ENCODE measurements at regions not wholly inside any gene's neighbourhood (a gene's known extent, or its start where the extent isn't known, plus 50 kb on each side); places are given as distances from the start of the nearest gene placed in this dataset.

DNA sequence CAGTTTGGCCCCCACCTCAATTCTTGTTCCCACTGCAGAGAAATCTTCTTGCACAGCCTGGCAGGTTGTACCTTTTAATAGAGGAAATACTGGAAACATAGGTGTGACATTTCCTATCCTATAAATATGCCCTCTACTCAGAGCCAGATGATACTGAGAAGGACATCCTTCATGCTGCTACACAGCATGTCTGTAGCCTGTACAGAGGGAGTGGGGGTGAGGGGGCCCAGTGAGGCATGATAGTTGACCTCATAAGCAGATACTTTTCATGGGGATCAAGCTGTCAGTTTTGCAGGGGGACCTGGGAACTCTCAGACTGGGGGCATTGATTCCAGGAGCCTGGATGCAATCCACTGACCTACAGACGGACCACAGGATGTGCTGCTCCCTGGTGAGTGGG, 96.2 kb upstream of the TOP1 start (continued):
- TF ChIP-seq, protein P1, sequence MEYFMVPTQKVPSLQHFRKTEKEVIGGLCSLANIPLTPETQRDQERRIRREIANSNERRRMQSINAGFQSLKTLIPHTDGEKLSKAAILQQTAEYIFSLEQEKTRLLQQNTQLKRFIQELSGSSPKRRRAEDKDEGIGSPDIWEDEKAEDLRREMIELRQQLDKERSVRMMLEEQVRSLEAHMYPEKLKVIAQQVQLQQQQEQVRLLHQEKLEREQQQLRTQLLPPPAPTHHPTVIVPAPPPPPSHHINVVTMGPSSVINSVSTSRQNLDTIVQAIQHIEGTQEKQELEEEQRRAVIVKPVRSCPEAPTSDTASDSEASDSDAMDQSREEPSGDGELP (CRISPR knock-in tag; IDR thresholded peaks at IDR 0.05; ENCODE audit: borderline replicate concordance) = no peak
- no peak for TF ChIP-seq RFX7 (CRISPR knock-in tag; IDR thresholded peaks at IDR 0.05)
- TF ChIP-seq CHD4 (IDR thresholded peaks at IDR 0.05; ENCODE audit: insufficient read depth, insufficient replicate concordance, low read depth, low read length, poor library complexity, severe bottlenecking) = no peak
- TF ChIP-seq ZNF12 (CRISPR knock-in tag; IDR thresholded peaks at IDR 0.05) = no peak
- no peak for TF ChIP-seq MCM2 (IDR thresholded peaks at IDR 0.05; ENCODE audit: low read depth)
- TF ChIP-seq HLTF (IDR thresholded peaks at IDR 0.05) = no peak

DNA sequence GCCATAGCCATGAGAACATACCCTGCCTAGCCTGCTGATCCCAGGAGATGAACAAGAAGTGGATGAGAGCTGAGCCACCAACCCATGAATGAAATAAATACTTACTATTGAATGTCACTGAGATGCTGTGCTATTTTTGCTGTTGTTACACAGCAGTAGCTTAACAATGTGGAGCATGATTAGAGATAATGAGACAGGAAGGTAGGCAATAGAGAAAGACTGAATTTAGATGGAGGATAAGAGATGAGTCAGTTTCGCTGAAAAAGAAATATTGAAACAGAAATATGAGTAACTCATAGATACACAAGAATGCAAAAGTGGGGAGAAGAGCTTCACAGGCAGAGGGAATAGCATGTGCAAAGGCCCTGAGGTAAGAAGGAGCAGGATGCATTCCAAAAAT, 94.9 kb upstream of the TOP1 start:
- no peak for DNase-seq (ENCODE audit: extremely low read depth in 1 of 4, low spot score in 3 of 4)
- CTCF ChIA-PET (ENCODE audit: low intra/inter-chr PET ratio) = no interaction called here

More for the DNA sequence above, 94.9 kb upstream of the TOP1 start:
- in situ Hi-C loops (cut with MboI) (loop anchor here (25.0 kb wide), 1 partner anchor 1671 kb away; no protein-coding TSS in a partner anchor), intact Hi-C loops (cut with micrococcal nuclease) (no loop called here)
- no TSS peak for BruUV-seq (replicated peaks)
- Histone ChIP-seq H3K4me2 (ENCODE audit: insufficient read depth, low read length) (no peak overlapping the region), H3K27me3 (ENCODE audit: control insufficient read depth in 2 of 2, insufficient read depth in 2 of 2, low read length in 2 of 2) (peaks cover 0 to 8% of the 10 kb centered on the region in 2 experiments; a peak in 2 of 5 replicates), H3K36me3 (ENCODE audit: control insufficient read depth, insufficient read depth, low read length) (no peaks in the 10 kb centered on the region), H2AFZ (ENCODE audit: low read depth, low read length) (no peak overlapping the region), H3K9ac (ENCODE audit: insufficient read depth in 1 of 2, low read depth in 2 of 2, low read length in 2 of 2) (no peak overlapping the region), H3K4me3 (no peak overlapping the region), H3K9me1 (ENCODE audit: control insufficient read depth, insufficient read depth, low read length) (no peaks in the 10 kb centered on the region), H3K27ac (ENCODE audit: extremely low read depth, low read depth, low read length) (no peak overlapping the region), H4K20me1 (replicated peaks; ENCODE audit: control insufficient read depth, insufficient read depth, low read length) (no peaks in the 10 kb centered on the region), H3K9me3 (replicated peaks; ENCODE audit: control insufficient read depth, insufficient read depth, low read depth, low read length) (no peaks in the 10 kb centered on the region), H3K4me1 (replicated peaks in 1 of 2; ENCODE audit: control insufficient read depth in 2 of 2, insufficient read depth in 2 of 2, low read length in 2 of 2) (no peaks in the 10 kb centered on the region), H3K79me2 (ENCODE audit: control insufficient read depth, insufficient read depth, low read length) (no peaks in the 10 kb centered on the region)
- FAIRE-seq = no peak
- TF ChIP-seq ZNF23 (CRISPR knock-in tag; IDR thresholded peaks at IDR 0.05) = no peak
- no peak for TF ChIP-seq SFPQ (IDR thresholded peaks at IDR 0.05; ENCODE audit: low read depth, low read length)
- TF ChIP-seq MTA1 (IDR thresholded peaks at IDR 0.05; ENCODE audit: borderline replicate concordance) = no peak
- no peak for TF ChIP-seq CCNT2 (IDR thresholded peaks at IDR 0.05; ENCODE audit: borderline replicate concordance, extremely low read depth, insufficient read length, low read depth, low read length)
- no peak for TF ChIP-seq ZNF134 (CRISPR knock-in tag; conservative IDR thresholded peaks at IDR 0.05)
- no peak for TF ChIP-seq EP300 (IDR thresholded peaks at IDR 0.05; ENCODE audit: low read length)
- no peak for TF ChIP-seq TARDBP (IDR thresholded peaks at IDR 0.05)
- TF ChIP-seq KAT7 (CRISPR knock-in tag; IDR thresholded peaks at IDR 0.05; ENCODE audit: borderline replicate concordance) = no peak
- no peak for TF ChIP-seq U2AF2 (optimal IDR thresholded peaks at IDR 0.05; ENCODE audit: low read depth, low read length)
- no peak for TF ChIP-seq ZNF239 (CRISPR knock-in tag; IDR thresholded peaks at IDR 0.05)
- no peak for TF ChIP-seq PHB (CRISPR knock-in tag; IDR thresholded peaks at IDR 0.05)
- TF ChIP-seq HDAC6 (IDR thresholded peaks at IDR 0.05; ENCODE audit: low read depth, low read length) = no peak
- TF ChIP-seq IRF1 (CRISPR knock-in tag; IDR thresholded peaks at IDR 0.05; ENCODE audit: borderline replicate concordance) = no peak
- no peak for TF ChIP-seq CBFA2T3 (IDR thresholded peaks at IDR 0.05)
- no peak for ATAC-seq
- POLR2A ChIA-PET = interaction anchor here (1.0 kb wide), 1 partner anchor 21 kb away, joined by 3 read pairs; no protein-coding TSS in a partner anchor
- WGBS (ENCODE audit: insufficient coverage, low coverage, missing lambda C conversion rate) = 0% methylated on average over 1 of the region's 1 CpG

Data from K562 (cell line).